H1 (cell line): ENCODE measurements at regions not wholly inside any gene's neighbourhood (a gene's known extent, or its start where the extent isn't known, plus 50 kb on each side); places are given as distances from the start of the nearest gene placed in this dataset.

Experiments used
- EP300 ChIP-seq, 2 experiments: IDR thresholded peaks; 1 replicate in 1 of 2; 2 replicates in 1 of 2; pipeline ENCODE4 v1.6.1; 2011 to 2012; ENCODE audit warnings: low read depth in 2 of 2, low read length in 2 of 2, mild to moderate bottlenecking in 2 of 2, borderline replicate concordance in 1 of 2, inconsistent platforms in 1 of 2, moderate library complexity in 1 of 2
- PHF8 ChIP-seq: fragments of 200-600 bp; sonication (generic); conservative IDR thresholded peaks from 2 replicates; pipeline ENCODE4 v1.7.1; 2012; ENCODE audit warnings: low read depth, mild to moderate bottlenecking, inconsistent platforms, low read length, moderate library complexity
- POLR2A ChIP-seq, 2 experiments: IDR thresholded peaks; 1 replicate in 1 of 2; 2 replicates in 1 of 2; pipeline ENCODE4 v1.6.1; 2011; ENCODE audit warnings: low read depth in 2 of 2, low read length in 2 of 2, mild to moderate bottlenecking in 2 of 2; ENCODE audit errors: control extremely low read depth in 1 of 2
- POLR2AphosphoS5 ChIP-seq: IDR thresholded peaks from 2 replicates; pipeline ENCODE4 v1.6.1; 2011; ENCODE audit warnings: low read depth, low read length
- RBBP5 ChIP-seq: IDR thresholded peaks from 2 replicates; pipeline ENCODE4 v1.7.1; 2012; ENCODE audit warnings: low read depth, mild to moderate bottlenecking, inconsistent platforms, low read length, moderate library complexity, borderline replicate concordance
- RXRA ChIP-seq: IDR thresholded peaks from 2 replicates; pipeline ENCODE4 v1.6.1; 2011; ENCODE audit warnings: low read depth, mild to moderate bottlenecking, low read length, moderate library complexity; ENCODE audit not compliant: insufficient read depth
- SUZ12 ChIP-seq: fragments of 200-600 bp; sonication (generic); IDR thresholded peaks from 2 replicates; pipeline ENCODE4 v1.6.1; 2012; ENCODE audit warnings: mild to moderate bottlenecking, inconsistent platforms, low read length, moderate library complexity, mixed read lengths
- TF ChIP-seq, protein P1 (sequence below), 3 experiments: IDR thresholded peaks; 1 replicate in 2 of 3; 2 replicates in 1 of 3; pipeline versions ENCODE4 v1.5.1 to v1.6.1; 2011; ENCODE audit warnings: low read length in 3 of 3, mild to moderate bottlenecking in 3 of 3, inconsistent platforms in 2 of 3, low read depth in 1 of 3, moderate library complexity in 1 of 3; ENCODE audit not compliant: insufficient read depth in 1 of 3; ENCODE audit errors: control extremely low read depth in 1 of 3

DNA sequence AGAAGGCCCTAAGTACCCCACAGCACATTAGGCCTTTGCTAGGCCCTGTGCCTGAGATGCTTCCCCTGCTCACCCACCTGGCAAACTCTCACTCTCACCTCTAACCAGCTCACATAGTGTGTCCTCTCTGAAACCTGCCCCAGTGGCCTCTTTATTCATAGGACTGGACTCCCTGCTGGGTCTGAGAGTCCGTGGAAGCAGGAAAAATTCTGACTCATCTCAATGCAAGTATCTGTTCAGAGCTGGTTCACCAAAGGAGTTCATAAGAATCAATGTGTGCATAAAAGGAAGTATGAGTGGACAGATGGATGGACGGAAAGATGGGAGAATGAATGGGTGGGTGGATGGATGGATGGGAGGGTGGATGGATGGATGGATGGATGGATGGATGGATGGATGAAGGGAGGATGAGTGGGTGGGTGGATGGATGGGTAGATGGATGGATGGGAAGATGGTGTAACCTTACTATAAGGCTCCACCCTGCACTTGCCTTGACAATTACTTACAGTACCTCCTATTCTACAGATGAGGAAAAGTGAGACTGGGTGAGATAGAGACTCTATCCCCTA is 111.2 kb upstream of the ZMIZ1 start:
- TF ChIP-seq POLR2AphosphoS5, result no peak
- TF ChIP-seq, protein P1, sequence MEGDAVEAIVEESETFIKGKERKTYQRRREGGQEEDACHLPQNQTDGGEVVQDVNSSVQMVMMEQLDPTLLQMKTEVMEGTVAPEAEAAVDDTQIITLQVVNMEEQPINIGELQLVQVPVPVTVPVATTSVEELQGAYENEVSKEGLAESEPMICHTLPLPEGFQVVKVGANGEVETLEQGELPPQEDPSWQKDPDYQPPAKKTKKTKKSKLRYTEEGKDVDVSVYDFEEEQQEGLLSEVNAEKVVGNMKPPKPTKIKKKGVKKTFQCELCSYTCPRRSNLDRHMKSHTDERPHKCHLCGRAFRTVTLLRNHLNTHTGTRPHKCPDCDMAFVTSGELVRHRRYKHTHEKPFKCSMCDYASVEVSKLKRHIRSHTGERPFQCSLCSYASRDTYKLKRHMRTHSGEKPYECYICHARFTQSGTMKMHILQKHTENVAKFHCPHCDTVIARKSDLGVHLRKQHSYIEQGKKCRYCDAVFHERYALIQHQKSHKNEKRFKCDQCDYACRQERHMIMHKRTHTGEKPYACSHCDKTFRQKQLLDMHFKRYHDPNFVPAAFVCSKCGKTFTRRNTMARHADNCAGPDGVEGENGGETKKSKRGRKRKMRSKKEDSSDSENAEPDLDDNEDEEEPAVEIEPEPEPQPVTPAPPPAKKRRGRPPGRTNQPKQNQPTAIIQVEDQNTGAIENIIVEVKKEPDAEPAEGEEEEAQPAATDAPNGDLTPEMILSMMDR (IDR thresholded peaks at IDR 0.05; ENCODE audit: control extremely low read depth in 1 of 3, insufficient read depth in 1 of 3, low read depth in 1 of 3, low read length in 3 of 3), result no peak
- no peak for TF ChIP-seq POLR2A (IDR thresholded peaks at IDR 0.05; ENCODE audit: control extremely low read depth in 1 of 2, low read depth in 2 of 2, low read length in 2 of 2)
- TF ChIP-seq PHF8, result no peak
- no peak for TF ChIP-seq EP300 (IDR thresholded peaks at IDR 0.05; ENCODE audit: borderline replicate concordance in 1 of 2, low read depth in 2 of 2, low read length in 2 of 2)
- no peak for TF ChIP-seq SUZ12
- TF ChIP-seq RBBP5, result no peak
- no peak for TF ChIP-seq RXRA
